ENCODE measurements at regions not wholly inside any gene's neighbourhood (a gene's known extent, or its start where the extent isn't known, plus 50 kb on each side); places are given as distances from the start of the nearest gene placed in this dataset.

DNA sequence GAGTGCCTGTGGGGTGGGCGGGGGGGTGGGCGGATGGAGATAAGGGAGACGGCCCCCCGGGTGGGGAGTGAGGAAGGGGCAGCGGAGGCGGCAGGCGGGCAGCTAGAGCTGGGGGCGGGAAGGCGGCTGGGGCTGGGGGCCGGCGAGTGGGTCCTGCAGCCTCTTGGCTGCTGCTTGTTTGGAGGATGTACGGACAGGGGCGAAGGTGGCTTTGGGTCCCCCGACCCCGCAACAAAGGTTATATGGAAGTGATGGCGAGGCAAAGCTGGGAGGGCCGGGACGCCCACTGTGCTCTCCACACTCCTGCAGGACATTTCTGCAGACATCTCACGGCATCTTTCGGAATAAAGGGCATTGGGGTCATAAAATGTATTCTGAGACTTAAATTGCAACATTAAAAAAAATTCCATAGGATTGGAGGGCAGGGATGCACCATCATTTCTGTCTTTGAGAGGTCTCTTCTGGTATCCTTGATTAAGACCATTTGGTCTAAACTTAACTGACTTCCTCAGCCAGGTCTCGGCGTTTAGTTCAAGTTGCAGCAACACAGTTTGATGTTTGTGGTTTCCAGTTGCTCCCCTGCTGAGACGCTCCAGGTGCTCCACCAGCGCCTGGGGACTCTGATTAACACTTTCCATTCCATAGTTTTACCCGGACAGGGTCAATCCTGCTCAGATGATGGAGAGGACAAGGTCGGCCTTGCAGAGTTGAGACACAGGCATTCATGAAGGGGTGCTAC lies 101.6 kb upstream of the SSBP2 start:
- POLR2A ChIA-PET, result interaction anchor here (0.6 to 2.0 kb wide), 4 partner anchors 101 to 312 kb away, joined by 3 to 37 read pairs (median 4); partner anchors contain the start of genes ATG10 and SSBP2
- peak overlapping the region; percentile 88 for H3K4me3 Mint-ChIP-seq
- no peaks in the 10 kb centered on the region for H3K27me3 Mint-ChIP-seq
- H3K9me3 Mint-ChIP-seq, result peaks cover 2% of the 10 kb centered on the region
- peaks cover 50% of the 10 kb centered on the region for H3K4me1 Mint-ChIP-seq
- CTCF ChIA-PET, result interaction anchor here (0.6 to 3.1 kb wide), 7 partner anchors 14 to 707 kb away, joined by 3 to 19 read pairs (median 3); partner anchors contain the start of gene SSBP2
- peak; percentile 40 for DNase-seq
- H3K27ac Mint-ChIP-seq, result peak overlapping the region; percentile 87
- H3K36me3 Mint-ChIP-seq (ENCODE audit: low read depth), result peaks cover 8% of the 10 kb centered on the region

DNA sequence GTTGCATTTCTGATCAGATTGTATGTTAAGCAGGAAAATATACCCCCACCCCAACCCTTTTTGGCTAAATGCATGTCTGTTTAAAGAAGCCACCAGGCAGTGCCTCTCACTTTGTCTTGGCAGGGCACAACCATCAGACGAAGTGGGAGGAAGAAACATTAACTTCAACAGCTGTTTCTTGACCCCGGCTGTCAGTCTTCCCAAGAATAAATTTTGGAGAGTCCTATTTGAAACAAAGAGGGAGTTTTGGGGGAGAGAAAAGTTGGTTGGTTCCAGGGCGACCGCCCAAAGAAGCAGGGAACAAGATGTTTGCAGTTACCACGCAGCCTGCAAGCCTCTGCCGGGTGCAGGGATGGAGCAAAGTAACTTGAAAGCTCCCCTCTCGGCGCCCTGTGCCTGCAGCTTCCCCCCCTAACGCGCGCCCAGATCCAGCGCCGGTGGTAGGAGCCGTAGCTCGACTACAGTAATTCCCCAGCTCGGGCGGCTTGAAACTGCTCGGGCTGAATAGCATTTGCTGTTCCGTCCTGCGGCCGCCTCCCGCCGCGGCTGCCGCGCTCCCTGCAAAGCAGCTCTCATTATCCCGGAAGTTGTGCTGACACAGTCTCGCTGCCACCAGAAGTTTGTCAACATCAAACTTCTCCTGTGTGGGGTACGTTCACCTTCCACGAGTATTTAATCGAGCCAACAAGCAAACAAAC lies 100.7 kb upstream of the SSBP2 start:
- H3K36me3 Mint-ChIP-seq (ENCODE audit: low read depth), result peaks cover 8% of the 10 kb centered on the region
- peak overlapping the region; percentile 95 for H3K27ac Mint-ChIP-seq
- no peaks in the 10 kb centered on the region for H3K27me3 Mint-ChIP-seq
- peaks cover 2% of the 10 kb centered on the region for H3K9me3 Mint-ChIP-seq
- DNase-seq, result peak; percentile 93
- CTCF ChIA-PET, result interaction anchor here (0.6 to 3.1 kb wide), 12 partner anchors 8 to 706 kb away, joined by 3 to 19 read pairs (median 3); partner anchors contain the start of gene SSBP2
- POLR2A ChIA-PET, result interaction anchor here (0.6 to 2.0 kb wide), 5 partner anchors 97 to 313 kb away, joined by 3 to 37 read pairs (median 3); partner anchors contain the start of genes ATG10 and SSBP2
- H3K4me3 Mint-ChIP-seq, result peak overlapping the region; percentile 88
- peaks cover 47% of the 10 kb centered on the region for H3K4me1 Mint-ChIP-seq

DNA sequence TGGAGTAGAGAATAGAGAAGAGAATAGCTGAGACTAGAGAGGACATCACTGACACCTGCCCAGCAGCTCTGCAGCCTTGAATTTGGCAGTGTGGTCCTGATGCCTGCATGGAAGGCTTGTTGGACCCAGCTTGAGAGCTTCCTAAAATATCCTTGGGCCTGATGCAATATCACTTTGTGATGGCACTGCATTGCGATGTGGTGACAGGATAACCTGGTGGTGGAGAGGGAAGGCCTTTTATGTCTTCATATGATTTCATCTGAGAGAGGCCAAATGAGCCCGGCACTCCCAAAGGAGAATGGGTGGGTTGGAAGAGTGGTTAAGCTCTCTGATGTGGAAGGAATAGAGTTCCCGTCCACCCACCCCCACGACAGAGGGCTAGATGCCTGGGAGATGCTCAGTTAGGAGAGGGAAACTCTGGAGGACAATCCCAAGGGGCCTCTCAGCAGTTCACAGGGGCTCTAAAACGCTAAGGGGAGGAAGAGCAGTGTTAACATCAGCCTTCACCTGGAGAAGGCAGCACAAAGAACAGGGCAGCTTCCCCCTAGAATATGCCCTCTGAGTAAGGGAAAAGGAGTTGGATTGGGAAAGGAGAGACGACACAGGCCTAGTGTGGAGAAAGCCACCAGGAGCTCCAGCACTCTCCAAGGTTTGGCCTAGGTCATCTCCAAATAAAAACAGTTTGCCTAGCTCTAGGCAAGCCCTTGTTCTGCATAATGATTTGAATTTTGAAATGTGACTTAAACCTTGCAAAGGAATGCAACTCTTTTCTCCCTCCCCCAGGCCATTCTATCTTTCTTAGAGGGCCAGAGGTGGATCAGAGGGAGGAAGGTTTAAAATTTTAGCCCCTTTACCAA lies 99.8 kb upstream of the SSBP2 start:
- no peak for DNase-seq
- H3K9me3 Mint-ChIP-seq, result peaks cover 2% of the 10 kb centered on the region
- ChIA-PET POLR2A (interaction anchor here (2.0 kb wide), 1 partner anchor 99 kb away, joined by 37 read pairs; the partner anchor contains the start of gene SSBP2), CTCF (interaction anchor here (0.7 to 3.1 kb wide), 9 partner anchors 8 to 360 kb away, joined by 3 to 19 read pairs (median 3); partner anchors contain the start of gene SSBP2)
- H3K27me3 Mint-ChIP-seq, result no peaks in the 10 kb centered on the region
- peaks cover 47% of the 10 kb centered on the region for H3K4me1 Mint-ChIP-seq
- H3K36me3 Mint-ChIP-seq (ENCODE audit: low read depth), result peaks cover 8% of the 10 kb centered on the region
- peak overlapping the region; percentile 88 for H3K4me3 Mint-ChIP-seq
- peak overlapping the region; percentile 95 for H3K27ac Mint-ChIP-seq

DNA sequence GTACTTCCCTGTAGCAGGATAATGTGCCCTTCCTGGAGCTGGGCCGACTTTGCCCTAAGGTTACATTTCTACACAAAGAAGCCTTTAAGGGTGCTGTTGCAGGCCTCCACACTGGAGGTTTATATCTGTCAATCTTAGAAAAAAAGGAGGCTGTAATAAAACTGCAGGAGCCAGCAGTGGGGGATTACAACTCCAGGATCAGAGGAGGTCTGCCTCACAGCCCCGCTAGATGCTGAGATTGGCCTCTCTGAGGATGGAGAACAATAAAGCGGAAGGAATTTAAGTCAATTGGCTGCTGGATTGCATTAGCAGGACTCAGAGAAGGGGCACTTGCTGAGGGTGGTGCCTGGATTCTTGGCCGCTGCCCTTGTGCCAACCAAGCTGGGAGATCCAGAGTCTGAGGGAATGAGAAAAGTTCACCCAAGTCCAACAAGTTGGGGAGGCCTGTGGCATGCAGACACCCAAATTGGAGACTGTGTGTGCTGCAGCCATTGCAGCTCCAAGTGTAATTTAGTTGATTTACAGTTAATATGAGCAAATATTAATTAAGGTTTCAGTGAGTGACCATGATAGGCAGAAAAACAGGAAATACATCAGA lies 99.0 kb upstream of the SSBP2 start:
- POLR2A ChIA-PET, result no interaction called here
- CTCF ChIA-PET, result interaction anchor here (3.1 kb wide), 1 partner anchor 11 kb away, joined by 19 read pairs; no protein-coding TSS in a partner anchor
- H3K4me3 Mint-ChIP-seq, result peak overlapping the region; percentile 88

DNA sequence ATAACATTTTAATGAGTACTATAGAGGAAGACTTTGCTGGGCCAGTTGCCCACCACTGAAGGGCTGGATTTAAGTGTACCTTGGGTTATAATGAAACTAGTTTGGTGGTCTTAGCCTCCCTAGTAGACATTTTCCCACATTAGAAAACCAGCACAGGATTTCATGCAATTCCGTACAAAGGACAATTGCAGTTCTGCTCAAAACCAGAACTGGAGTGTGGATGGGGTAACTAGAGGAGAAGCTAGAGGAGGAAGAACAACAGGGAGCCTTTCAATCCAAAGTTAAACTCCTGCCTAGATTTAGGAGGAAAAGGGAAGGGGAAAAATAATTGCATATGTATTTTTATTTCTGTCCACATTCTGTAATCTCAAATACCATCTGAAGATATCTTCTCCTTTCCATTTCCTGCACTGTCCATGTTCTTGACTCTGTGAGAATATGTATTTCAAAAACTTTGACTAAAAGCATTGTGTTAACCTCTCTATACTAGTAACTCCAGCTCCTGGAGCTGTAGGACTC lies 97.5 kb upstream of the SSBP2 start:
- no peak overlapping the region for H3K27ac Mint-ChIP-seq
- CTCF ChIA-PET, result no interaction called here
- H3K36me3 Mint-ChIP-seq (ENCODE audit: low read depth), result peaks cover 8% of the 10 kb centered on the region
- H3K4me1 Mint-ChIP-seq, result peaks cover 33% of the 10 kb centered on the region
- no peaks in the 10 kb centered on the region for H3K27me3 Mint-ChIP-seq
- no peak for DNase-seq
- POLR2A ChIA-PET, result no interaction called here
- no peak overlapping the region for H3K4me3 Mint-ChIP-seq
- H3K9me3 Mint-ChIP-seq, result peaks cover 2% of the 10 kb centered on the region

More for the DNA sequence above, 99.0 kb upstream of the SSBP2 start:
- H3K36me3 Mint-ChIP-seq (ENCODE audit: low read depth), result peaks cover 8% of the 10 kb centered on the region
- peak overlapping the region; percentile 95 for H3K27ac Mint-ChIP-seq
- peaks cover 2% of the 10 kb centered on the region for H3K9me3 Mint-ChIP-seq
- no peaks in the 10 kb centered on the region for H3K27me3 Mint-ChIP-seq
- DNase-seq, result no peak
- H3K4me1 Mint-ChIP-seq, result peaks cover 42% of the 10 kb centered on the region

DNA sequence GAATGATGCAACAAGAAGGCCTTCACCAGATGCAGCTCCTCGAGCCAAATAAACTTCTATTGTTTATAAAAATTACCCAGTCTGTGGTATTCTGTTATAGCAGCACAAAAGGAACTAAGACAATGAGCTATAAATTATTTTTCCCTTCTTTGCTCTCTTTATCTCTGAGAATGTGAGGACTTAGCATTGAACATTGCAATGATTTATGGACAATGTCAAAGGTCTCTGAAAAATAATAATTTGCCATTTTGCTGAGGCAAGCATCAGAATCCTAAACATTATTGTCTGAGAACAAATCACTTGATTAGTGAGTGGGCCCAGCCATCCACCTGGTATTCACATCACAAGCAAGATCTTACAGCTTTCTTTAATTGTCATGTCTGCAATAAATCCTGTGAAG lies 95.4 kb upstream of the SSBP2 start:
- Mint-ChIP-seq H3K27ac (no peak overlapping the region), H3K9me3 (peaks cover 2% of the 10 kb centered on the region), H3K27me3 (no peaks in the 10 kb centered on the region), H3K36me3 (ENCODE audit: low read depth) (peaks cover 5% of the 10 kb centered on the region), H3K4me1 (peaks cover 21% of the 10 kb centered on the region), H3K4me3 (no peak overlapping the region)
- ChIA-PET CTCF (interaction anchor here (0.8 kb wide), 1 partner anchor 10 kb away, joined by 3 read pairs; no protein-coding TSS in a partner anchor), POLR2A (interaction anchor here (0.6 kb wide), 1 partner anchor 1033 kb away, joined by 3 read pairs; no protein-coding TSS in a partner anchor)
- no peak for DNase-seq

DNA sequence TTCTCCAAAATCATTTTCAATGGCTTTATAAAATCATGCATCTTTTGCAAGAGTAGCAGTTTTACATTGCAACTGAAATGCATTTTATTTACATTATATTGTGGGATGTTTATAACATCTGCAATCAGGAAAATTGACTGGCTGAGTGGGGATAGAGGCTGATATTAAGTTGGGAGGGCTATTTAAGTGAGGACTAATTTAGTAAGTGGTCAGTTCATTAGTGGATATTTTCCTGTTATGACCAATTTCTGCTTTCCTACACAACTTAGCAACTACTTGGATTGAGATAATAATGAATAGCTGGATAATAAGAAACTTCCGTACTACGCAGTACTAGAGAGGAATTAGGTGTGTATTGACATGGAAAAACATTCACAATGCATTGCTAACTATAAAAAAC lies 92.9 kb upstream of the SSBP2 start:
- Mint-ChIP-seq H3K4me1 (peaks cover 4% of the 10 kb centered on the region), H3K36me3 (ENCODE audit: low read depth) (no peaks in the 10 kb centered on the region), H3K27me3 (no peaks in the 10 kb centered on the region), H3K27ac (no peak overlapping the region), H3K9me3 (peaks cover 2% of the 10 kb centered on the region), H3K4me3 (no peak overlapping the region)
- POLR2A ChIA-PET, result no interaction called here
- DNase-seq, result no peak
- CTCF ChIA-PET, result interaction anchor here (1.2 kb wide), 1 partner anchor 7 kb away, joined by 3 read pairs; no protein-coding TSS in a partner anchor

DNA sequence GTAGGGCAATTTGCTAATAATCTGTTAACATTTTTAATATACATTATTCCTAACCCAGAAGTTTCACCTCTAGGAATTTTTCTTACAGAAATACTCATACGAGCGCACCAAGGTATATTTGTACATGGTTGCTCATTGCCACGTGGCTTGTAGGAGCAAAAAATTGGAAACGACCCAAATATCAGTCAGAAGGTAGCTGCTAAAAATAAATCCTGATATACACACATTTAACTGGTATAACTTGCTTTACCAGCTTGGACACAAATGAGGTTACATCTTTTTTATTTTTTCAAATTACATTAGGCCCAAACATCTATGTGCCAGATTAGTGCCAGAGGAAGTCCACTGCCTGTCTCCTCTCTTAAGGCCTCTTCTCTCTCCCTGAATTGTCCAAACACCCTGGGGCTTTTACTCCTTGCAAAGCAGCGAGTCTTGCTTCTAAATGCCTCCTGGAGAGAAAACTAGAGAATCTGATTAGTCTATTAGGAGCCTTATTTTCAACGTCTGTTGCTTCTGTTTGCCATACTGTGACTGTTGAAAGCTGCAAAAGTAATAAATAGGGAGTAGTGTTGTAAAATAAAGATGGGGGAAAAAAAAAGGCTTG lies 92.0 kb upstream of the SSBP2 start:
- DNase-seq, result no peak
- Mint-ChIP-seq H3K4me3 (no peak overlapping the region), H3K27ac (no peak overlapping the region), H3K9me3 (peaks cover 2% of the 10 kb centered on the region), H3K27me3 (no peaks in the 10 kb centered on the region), H3K36me3 (ENCODE audit: low read depth) (no peaks in the 10 kb centered on the region), H3K4me1 (peaks cover 9% of the 10 kb centered on the region)
- CTCF ChIA-PET, result interaction anchor here (0.7 to 1.2 kb wide), 2 partner anchors 8 to 891 kb away, joined by 3 read pairs; no protein-coding TSS in a partner anchor
- POLR2A ChIA-PET, result no interaction called here

DNA sequence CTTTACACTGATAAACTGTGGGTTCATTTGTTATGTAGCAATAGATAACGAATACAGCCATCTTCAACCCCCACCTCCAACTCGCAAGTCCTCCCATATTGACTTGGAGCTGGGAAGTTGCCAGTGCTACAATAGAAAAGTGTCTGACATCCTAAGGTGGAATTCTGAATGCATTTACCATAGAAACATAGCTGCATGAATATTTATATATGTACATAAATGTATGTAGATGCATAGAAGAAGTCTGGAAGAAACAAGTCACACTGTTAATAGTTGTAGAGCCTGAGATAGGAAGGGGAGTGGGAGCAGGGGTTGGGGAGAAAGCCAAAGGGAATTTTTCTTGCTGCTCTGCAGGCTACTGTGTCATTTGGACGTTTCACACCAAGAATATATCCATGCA lies 88.1 kb upstream of the SSBP2 start:
- Mint-ChIP-seq H3K27me3 (no peaks in the 10 kb centered on the region), H3K4me1 (peaks cover 9% of the 10 kb centered on the region), H3K4me3 (no peak overlapping the region), H3K9me3 (no peaks in the 10 kb centered on the region), H3K27ac (no peak overlapping the region), H3K36me3 (ENCODE audit: low read depth) (no peaks in the 10 kb centered on the region)
- CTCF ChIA-PET, result interaction anchor here (0.9 to 3.2 kb wide), 6 partner anchors 9 to 414 kb away, joined by 3 to 19 read pairs (median 3); no protein-coding TSS in a partner anchor
- no peak for DNase-seq
- POLR2A ChIA-PET, result no interaction called here

DNA sequence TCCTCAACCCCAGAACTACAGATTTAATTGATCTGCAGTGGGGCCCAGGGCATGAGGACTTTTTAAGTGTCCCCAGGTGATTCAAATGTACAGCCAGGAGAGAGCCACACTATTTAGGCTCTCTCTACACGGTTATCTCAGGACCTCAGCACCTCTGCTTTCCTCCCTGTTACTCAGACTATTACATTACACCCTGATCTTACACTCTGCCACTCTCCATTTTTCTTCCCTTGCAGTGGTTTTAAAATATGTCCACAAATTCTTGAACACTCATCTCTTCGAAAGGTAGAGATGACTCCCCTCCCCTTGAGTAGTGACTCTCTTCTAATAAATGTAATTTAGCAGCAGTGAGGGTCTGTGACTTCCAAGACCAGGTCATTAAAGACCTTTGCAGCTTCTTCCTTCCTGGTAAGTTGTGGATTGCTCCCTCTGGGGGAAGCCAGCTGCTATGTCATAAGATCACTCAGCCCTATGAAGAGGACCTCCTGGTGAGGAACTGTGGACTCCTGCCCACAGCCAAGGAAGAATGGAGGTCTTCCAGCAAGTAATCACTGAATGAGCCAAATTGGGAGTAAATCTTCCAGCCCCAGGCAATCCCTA lies 87.5 kb upstream of the SSBP2 start:
- H3K36me3 Mint-ChIP-seq (ENCODE audit: low read depth), result no peaks in the 10 kb centered on the region
- DNase-seq, result peak; percentile 36
- H3K27ac Mint-ChIP-seq, result no peak overlapping the region
- CTCF ChIA-PET, result interaction anchor here (0.9 to 3.2 kb wide), 8 partner anchors 8 to 413 kb away, joined by 3 to 19 read pairs (median 3); no protein-coding TSS in a partner anchor
- no peak overlapping the region for H3K4me3 Mint-ChIP-seq
- H3K4me1 Mint-ChIP-seq, result peaks cover 9% of the 10 kb centered on the region
- H3K27me3 Mint-ChIP-seq, result no peaks in the 10 kb centered on the region
- POLR2A ChIA-PET, result no interaction called here
- H3K9me3 Mint-ChIP-seq, result no peaks in the 10 kb centered on the region

DNA sequence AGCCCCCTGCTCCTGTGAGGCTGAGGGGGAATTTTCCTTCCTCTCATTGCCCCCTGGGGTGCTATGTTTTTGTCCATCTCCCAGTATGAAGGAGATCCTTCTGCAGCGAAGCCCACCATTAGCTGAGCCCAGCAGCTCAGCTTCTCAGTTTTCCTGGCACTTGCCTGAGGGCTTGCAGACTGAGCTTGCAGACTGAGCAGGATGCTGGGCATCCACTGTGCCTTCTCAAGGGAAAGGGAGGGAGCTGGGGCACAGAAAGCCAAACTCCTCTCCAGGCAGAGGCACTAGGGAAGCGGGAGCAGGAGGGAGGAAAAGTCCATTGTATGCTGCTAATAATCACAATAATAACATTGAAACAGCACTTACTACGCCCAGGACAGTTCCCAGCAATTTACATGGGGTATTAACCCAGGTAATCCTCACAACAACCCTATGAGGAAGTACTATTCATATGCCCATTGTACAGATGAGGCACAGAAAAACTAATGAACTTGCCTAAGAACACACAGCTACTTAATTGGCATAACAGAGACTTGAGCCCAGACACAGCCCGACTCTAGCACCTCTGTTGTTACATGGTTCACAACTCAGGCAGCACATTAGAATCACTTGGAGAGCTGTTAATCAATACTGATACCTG lies 86.9 kb upstream of the SSBP2 start:
- Mint-ChIP-seq H3K27ac (no peak overlapping the region), H3K9me3 (no peaks in the 10 kb centered on the region), H3K27me3 (no peaks in the 10 kb centered on the region), H3K4me3 (no peak overlapping the region), H3K4me1 (peaks cover 9% of the 10 kb centered on the region), H3K36me3 (ENCODE audit: low read depth) (no peaks in the 10 kb centered on the region)
- no peak for DNase-seq
- ChIA-PET CTCF (interaction anchor here (1.1 to 3.2 kb wide), 5 partner anchors 7 to 413 kb away, joined by 3 to 19 read pairs (median 4); no protein-coding TSS in a partner anchor), POLR2A (no interaction called here)
